K562 (cell line): ENCODE measurements at regions not wholly inside any gene's neighbourhood (a gene's known extent, or its start where the extent isn't known, plus 50 kb on each side); places are given as distances from the start of the nearest gene placed in this dataset.

ENCODE experiments used
- ATAC-seq: fragments of 200-7000 bp; cut with Tn5 transposase; 3 replicates; pipeline ENCODE4 v1.9.1; 2020; ENCODE audit warnings: moderate library complexity
- BruUV-seq: library from RNA; stranded (reverse); fragments of 400-500 nt; replicated peaks from 2 replicates; lab custom pipeline; 2021; lab: Mats Ljungman, UMichigan
- CTCF ChIA-PET: fragments of 300-600 bp; formaldehyde crosslinking; extraction: SDS; loops from one replicate; lab custom pipeline; 2021; ENCODE audit warnings: low intra/inter-chr PET ratio; lab: Yijun Ruan, JAX
- POLR2A ChIA-PET: fragments of 300-600, 350-650 bp; sonication (Branson Sonifier 250); formaldehyde crosslinking; extraction: SDS; loops from one replicate; lab custom pipeline; 2021; ENCODE audit warnings: antibody characterized with exemption, inconsistent platforms; lab: Yijun Ruan, JAX
- DNase-seq, 4 experiments: peaks; one replicate each; pipeline versions ENCODE4 v3.0.0 to v3.0.0-alpha.2; 2011 to 2018; ENCODE audit warnings: low spot score in 3 of 4, mixed read lengths in 3 of 4; ENCODE audit errors: extremely low read depth in 1 of 4
- FAIRE-seq: peaks from 2 replicates; lab custom pipeline; 2011; peaks lifted over from hg19 to GRCh38; lab: Jason Lieb, UNC
- H2AFZ ChIP-seq: 2 replicates; pipeline ENCODE4 v1.6.0; 2011; ENCODE audit warnings: low read depth, low read length, control low read depth, inconsistent platforms
- H3K27ac ChIP-seq: fragments of 200-600 bp; 3 replicates; pipeline ENCODE4 v1.8.0; 2011; ENCODE audit warnings: low read depth, mild to moderate bottlenecking, control low read depth, inconsistent platforms, low read length, moderate library complexity, mixed read lengths; ENCODE audit errors: extremely low read depth
- H3K27me3 ChIP-seq, 2 experiments: fragments of 300-600 bp in 1 of 2; 2 replicates in 1 of 2; 3 replicates in 1 of 2; pipeline versions ENCODE4 v1.6.0 to v1.8.0; 2011; ENCODE audit warnings: inconsistent platforms in 2 of 2, low read length in 2 of 2, mild to moderate bottlenecking in 1 of 2, mixed read lengths in 1 of 2, moderate library complexity in 1 of 2; ENCODE audit not compliant: control insufficient read depth in 2 of 2, insufficient read depth in 2 of 2
- H3K36me3 ChIP-seq: fragments of 300-600 bp; 3 replicates; pipeline ENCODE4 v1.8.0; 2011; ENCODE audit warnings: mild to moderate bottlenecking, low read length, inconsistent platforms; ENCODE audit not compliant: control insufficient read depth, insufficient read depth
- H3K4me1 ChIP-seq, 2 experiments: fragments of 200-600 bp in 1 of 2; replicated peaks in 1 of 2; 2 replicates in 1 of 2; 3 replicates in 1 of 2; pipeline versions ENCODE4 v1.5.1 to v1.8.0; 2011; ENCODE audit warnings: inconsistent platforms in 2 of 2, low read length in 2 of 2, mild to moderate bottlenecking in 1 of 2, mixed read lengths in 1 of 2, moderate library complexity in 1 of 2; ENCODE audit not compliant: control insufficient read depth in 2 of 2, insufficient read depth in 2 of 2
- H3K4me2 ChIP-seq: 2 replicates; pipeline ENCODE4 v1.6.1; 2011; ENCODE audit warnings: low read length, control low read depth, inconsistent platforms, mixed read lengths; ENCODE audit not compliant: insufficient read depth
- H3K4me3 ChIP-seq: fragments of 200-600 bp; sonication (generic), shearing (Covaris generic); 2 replicates; pipeline ENCODE4 v1.5.1; 2016; ENCODE audit warnings: control low read depth, inconsistent platforms
- H3K79me2 ChIP-seq: fragments of 200-600 bp; 3 replicates; pipeline ENCODE4 v1.8.0; 2011; ENCODE audit warnings: low read length, inconsistent platforms; ENCODE audit not compliant: control insufficient read depth, insufficient read depth
- H3K9ac ChIP-seq, 2 experiments: 2 replicates each; pipeline versions ENCODE4 v1.6.0 to v1.6.1; 2011; ENCODE audit warnings: low read depth in 2 of 2, low read length in 2 of 2, control low read depth in 1 of 2, inconsistent platforms in 1 of 2, mild to moderate bottlenecking in 1 of 2, mixed read lengths in 1 of 2; ENCODE audit not compliant: insufficient read depth in 1 of 2
- H3K9me1 ChIP-seq: one replicate; pipeline ENCODE4 v1.6.0; 2011; ENCODE audit warnings: inconsistent platforms, mild to moderate bottlenecking, low read length, moderate library complexity; ENCODE audit not compliant: control insufficient read depth, insufficient read depth
- H3K9me3 ChIP-seq: replicated peaks from 2 replicates; pipeline ENCODE4 v1.5.1; 2011; ENCODE audit warnings: low read depth, low read length, inconsistent platforms; ENCODE audit not compliant: control insufficient read depth, insufficient read depth
- H4K20me1 ChIP-seq: replicated peaks from 2 replicates; pipeline ENCODE4 v1.6.1; 2011; ENCODE audit warnings: low read length, inconsistent platforms, mixed read lengths; ENCODE audit not compliant: control insufficient read depth, insufficient read depth
- ARID3B ChIP-seq: fragments of 250-450 bp; sonication (Bioruptor Pico); IDR thresholded peaks from 2 replicates; pipeline ENCODE4 v1.4.0; 2020; ENCODE audit warnings: borderline replicate concordance
- FIP1L1 ChIP-seq: fragments of 200-400 bp; formaldehyde crosslinking; IDR thresholded peaks from 2 replicates; pipeline ENCODE4 v1.6.1; 2018; ENCODE audit warnings: mild to moderate bottlenecking, low read depth, low read length; ENCODE audit not compliant: poor library complexity, severe bottlenecking
- HDAC1 ChIP-seq, 2 experiments: fragments of 450-650 bp; IDR thresholded peaks; 2 replicates each; pipeline ENCODE4 v1.6.1; 2016 to 2017; ENCODE audit warnings: inconsistent platforms in 1 of 2, mild to moderate bottlenecking in 1 of 2, moderate library complexity in 1 of 2
- HDGF ChIP-seq: fragments of 450-650 bp; IDR thresholded peaks from 2 replicates; pipeline ENCODE4 v1.6.1; 2016
- KAT8 ChIP-seq: fragments of 450-650 bp; IDR thresholded peaks from 2 replicates; pipeline ENCODE4 v1.6.1; 2016; ENCODE audit warnings: low read depth, mild to moderate bottlenecking
- POLR2A ChIP-seq: fragments of 450-650 bp; conservative IDR thresholded peaks from 2 replicates; pipeline ENCODE4 v1.6.1; 2016
- SRF ChIP-seq, 2 experiments: fragments of 250-450, 450-650 bp in 1 of 2; sonication (Bioruptor Pico) in 1 of 2; sonication (generic) in 1 of 2; formaldehyde crosslinking; IDR thresholded peaks; 2 replicates each; pipeline versions ENCODE4 v1.5.0 to v1.5.1; 2020 to 2022; ENCODE audit warnings: mild to moderate bottlenecking in 1 of 2, missing genetic modification reagents in 1 of 2
- ZBTB1 ChIP-seq: sonication (generic); formaldehyde crosslinking; IDR thresholded peaks from 2 replicates; pipeline ENCODE4 v1.8.1; 2023; ENCODE audit warnings: missing genetic modification reagents, low read depth, mild to moderate bottlenecking, borderline replicate concordance
- ZBTB8A ChIP-seq: fragments of 450-650 bp; IDR thresholded peaks from 2 replicates; pipeline ENCODE4 v1.6.1; 2018; ENCODE audit warnings: mild to moderate bottlenecking, moderate library complexity; ENCODE audit not compliant: partially characterized antibody
- ZNF609 ChIP-seq: sonication (generic); formaldehyde crosslinking; IDR thresholded peaks from 2 replicates; pipeline ENCODE4 v1.8.1; 2023; ENCODE audit warnings: missing genetic modification reagents, mild to moderate bottlenecking, borderline replicate concordance
- WGBS: fragments of 100-300 bp; shearing (Covaris generic); methylation state at CpG from one replicate; pipeline ENCODE4 v1.1.6; 2016; ENCODE audit warnings: low coverage, mixed read lengths; ENCODE audit not compliant: insufficient coverage; ENCODE audit errors: missing lambda C conversion rate; 5-methylcytosine and 5-hydroxymethylcytosine counted together
- in situ Hi-C: fragments of 300-500 bp; cut with MboI; formaldehyde crosslinking; loops from 4 replicates; pipeline ENCODE4 v1.15.0; 2018; ENCODE audit warnings: inconsistent platforms, mixed read lengths
- intact Hi-C: fragments of 100-400 bp; cut with micrococcal nuclease; formaldehyde crosslinking; loops from 2 replicates; pipeline ENCODE4 v1.14.2; 2022
- TF ChIP-seq, protein P1 (sequence below): fragments of 250-450 bp; sonication (Bioruptor Pico); IDR thresholded peaks from 2 replicates; pipeline ENCODE4 v1.8.0; 2022; ENCODE audit warnings: moderate library complexity, mild to moderate bottlenecking, inconsistent platforms
- TF ChIP-seq, protein P2 (sequence below): fragments of 250-450 bp; sonication (Bioruptor Pico); IDR thresholded peaks from 2 replicates; pipeline ENCODE4 v1.4.0; 2020

DNA sequence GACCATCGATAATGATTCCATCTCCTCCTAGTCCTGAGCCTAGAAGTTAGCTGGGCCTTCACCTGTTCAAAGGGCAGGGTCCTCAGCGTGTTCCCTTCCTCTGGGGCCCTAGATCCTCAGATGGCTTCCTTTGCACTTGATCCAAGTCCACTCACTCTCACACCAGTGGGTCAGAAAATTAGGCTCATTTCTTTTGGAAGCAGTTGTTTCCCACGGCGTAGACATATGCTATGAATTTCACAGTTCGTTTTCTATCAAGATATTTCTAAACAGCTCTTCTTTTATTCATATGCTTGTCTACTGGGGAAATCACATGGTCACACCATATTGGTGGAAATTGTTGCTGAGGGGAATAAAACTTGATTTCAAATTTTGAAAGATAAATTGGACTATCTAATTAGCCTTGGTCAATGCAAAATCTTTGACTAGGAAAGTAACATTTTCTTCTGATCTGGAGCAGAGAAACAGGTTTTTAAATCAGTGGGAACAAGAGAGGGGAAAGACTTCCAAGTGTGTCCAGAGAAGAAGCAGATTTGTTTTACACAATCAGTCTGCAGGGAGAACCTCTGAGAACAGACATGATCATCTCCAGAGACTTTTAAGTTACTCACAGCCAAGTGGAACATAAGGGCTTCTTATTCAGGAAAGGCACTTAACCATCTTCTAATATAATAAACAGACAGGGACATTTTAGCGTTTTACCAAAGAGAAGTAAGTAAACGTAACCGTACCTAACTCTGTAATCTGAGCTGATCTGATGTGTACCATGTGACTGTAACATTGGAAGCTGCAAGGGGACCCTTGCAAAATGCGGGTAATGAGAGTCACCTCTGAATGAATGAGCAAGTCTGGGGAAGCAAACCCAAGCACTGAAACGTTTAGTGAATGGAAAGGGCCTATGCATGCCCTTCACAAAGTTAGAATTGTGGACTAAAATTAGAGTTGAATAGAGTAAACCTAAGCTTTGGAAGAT is 455.7 kb upstream of the FAT1 start:
- Histone ChIP-seq H3K4me1 (no peaks in the 10 kb centered on the region), H3K4me2 (no peak overlapping the region), H3K27me3 (peaks cover 0 to 12% of the 10 kb centered on the region in 2 experiments; a peak in 2 of 5 replicates), H2AFZ (no peak overlapping the region), H3K27ac (no peak overlapping the region), H3K9ac (no peak overlapping the region), H3K9me3 (no peaks in the 10 kb centered on the region), H3K79me2 (no peaks in the 10 kb centered on the region), H3K9me1 (no peaks in the 10 kb centered on the region), H3K4me3 (no peak overlapping the region), H3K36me3 (no peaks in the 10 kb centered on the region), H4K20me1 (no peaks in the 10 kb centered on the region)
- FAIRE-seq (no peak), DNase-seq (no peak), ATAC-seq (no peak)
- in situ Hi-C loops (no loop called here), intact Hi-C loops (loop anchor here (5.0 kb wide), 1 partner anchor 452 kb away; no protein-coding TSS in a partner anchor)
- ChIA-PET POLR2A (no interaction called here), CTCF (no interaction called here)
- BruUV-seq = no TSS peak
- 0% methylated on average over 10 of the region's 10 CpGs for WGBS
- TF ChIP-seq HDGF (no peak), FIP1L1 (no peak), ZBTB8A (no peak), POLR2A (no peak), HDAC1 (IDR thresholded peaks at IDR 0.05) (no peak), ZBTB1 (no peak), KAT8 (no peak), SRF (CRISPR knock-in tag; IDR thresholded peaks at IDR 0.05) (no peak), ARID3B (no peak), ZNF609 (no peak)
- TF ChIP-seq, protein P1, sequence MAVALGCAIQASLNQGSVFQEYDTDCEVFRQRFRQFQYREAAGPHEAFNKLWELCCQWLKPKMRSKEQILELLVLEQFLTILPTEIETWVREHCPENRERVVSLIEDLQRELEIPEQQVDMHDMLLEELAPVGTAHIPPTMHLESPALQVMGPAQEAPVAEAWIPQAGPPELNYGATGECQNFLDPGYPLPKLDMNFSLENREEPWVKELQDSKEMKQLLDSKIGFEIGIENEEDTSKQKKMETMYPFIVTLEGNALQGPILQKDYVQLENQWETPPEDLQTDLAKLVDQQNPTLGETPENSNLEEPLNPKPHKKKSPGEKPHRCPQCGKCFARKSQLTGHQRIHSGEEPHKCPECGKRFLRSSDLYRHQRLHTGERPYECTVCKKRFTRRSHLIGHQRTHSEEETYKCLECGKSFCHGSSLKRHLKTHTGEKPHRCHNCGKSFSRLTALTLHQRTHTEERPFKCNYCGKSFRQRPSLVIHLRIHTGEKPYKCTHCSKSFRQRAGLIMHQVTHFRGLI (CRISPR knock-in tag) = no peak
- TF ChIP-seq, protein P2, sequence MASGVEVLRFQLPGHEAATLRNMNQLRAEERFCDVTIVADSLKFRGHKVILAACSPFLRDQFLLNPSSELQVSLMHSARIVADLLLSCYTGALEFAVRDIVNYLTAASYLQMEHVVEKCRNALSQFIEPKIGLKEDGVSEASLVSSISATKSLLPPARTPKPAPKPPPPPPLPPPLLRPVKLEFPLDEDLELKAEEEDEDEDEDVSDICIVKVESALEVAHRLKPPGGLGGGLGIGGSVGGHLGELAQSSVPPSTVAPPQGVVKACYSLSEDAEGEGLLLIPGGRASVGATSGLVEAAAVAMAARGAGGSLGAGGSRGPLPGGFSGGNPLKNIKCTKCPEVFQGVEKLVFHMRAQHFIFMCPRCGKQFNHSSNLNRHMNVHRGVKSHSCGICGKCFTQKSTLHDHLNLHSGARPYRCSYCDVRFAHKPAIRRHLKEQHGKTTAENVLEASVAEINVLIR = no peak
